ENCODE measurements at regions not wholly inside any gene's neighbourhood (a gene's known extent, or its start where the extent isn't known, plus 50 kb on each side); places are given as distances from the start of the nearest gene placed in this dataset.
A peak's percentile ranks its signal among the peaks of the same experiment; 100 is the strongest.

- intact Hi-C loops (cut with DNase I) = no loop called here
- TF ChIP-seq POLR2A (IDR thresholded peaks at IDR 0.05) (no peak), CTCF (IDR thresholded peaks at IDR 0.05) (no peak)
- Histone ChIP-seq H3K36me3 (replicated peaks in 1 of 2) (no peaks in the 10 kb centered on the region), H3K9me3 (replicated peaks in 1 of 3) (no peaks in the 10 kb centered on the region), H3K27ac (peak overlapping the region in 1 of 5 donors; percentile 58), H3K27me3 (no peaks in the 10 kb centered on the region), H3K4me3 (no peak overlapping the region), H3K4me1 (replicated peaks in 1 of 2) (peaks cover 0 to under 1% of the 10 kb centered on the region in 2 donors)
- DNase-seq = no peak
Measured at GRCh38 chr1:182211386-182211785, 149.9 kb upstream of the ZNF648 start.

- Histone ChIP-seq H3K4me1 (replicated peaks in 1 of 2) (peaks cover 0 to 9% of the 10 kb centered on the region in 2 donors), H3K27me3 (no peaks in the 10 kb centered on the region), H3K36me3 (replicated peaks in 1 of 2) (no peaks in the 10 kb centered on the region), H3K27ac (peak overlapping the region in 1 of 5 donors; percentile 58), H3K9me3 (replicated peaks in 1 of 3) (no peaks in the 10 kb centered on the region), H3K4me3 (no peak overlapping the region)
- 84 to 100% (median 91%) methylated on average over 1 of the region's 1 CpG for WGBS, 4 donors
- intact Hi-C loops (cut with DNase I) = no loop called here
- TF ChIP-seq POLR2A (IDR thresholded peaks at IDR 0.05) (no peak), CTCF (IDR thresholded peaks at IDR 0.05) (no peak)
- DNase-seq = no peak
Measured at GRCh38 chr1:182210417-182210816, 148.9 kb upstream of the ZNF648 start.

- H3K36me3 ChIP-seq (replicated peaks in 1 of 2) = no peaks in the 10 kb centered on the region
- peak overlapping the region in 4 of 5 donors; percentile 22 to 85 (median 38) for H3K27ac ChIP-seq
- no peak for DNase-seq
- no peak overlapping the region for H3K4me3 ChIP-seq
- TF ChIP-seq CTCF (IDR thresholded peaks at IDR 0.05) (no peak), POLR2A (IDR thresholded peaks at IDR 0.05) (no peak)
- no peaks in the 10 kb centered on the region for H3K9me3 ChIP-seq (replicated peaks in 1 of 3)
- H3K4me1 ChIP-seq (replicated peaks in 1 of 2) = peaks cover 0 to 9% of the 10 kb centered on the region in 2 donors
- 67 to 81% (median 73%) methylated on average over 4 of the region's 4 CpGs for WGBS, 4 donors
- intact Hi-C loops (cut with DNase I) = no loop called here
- H3K27me3 ChIP-seq = no peaks in the 10 kb centered on the region
Measured at GRCh38 chr1:182207300-182207699, 145.8 kb upstream of the ZNF648 start.

- no peak for TF ChIP-seq CTCF (IDR thresholded peaks at IDR 0.05)
- no peak for TF ChIP-seq POLR2A (IDR thresholded peaks at IDR 0.05)
- no peak overlapping the region for H3K4me3 ChIP-seq
- H3K27ac ChIP-seq = peak overlapping the region in 4 of 5 donors; percentile 20 to 85 (median 44)
- H3K36me3 ChIP-seq (replicated peaks in 1 of 2) = no peaks in the 10 kb centered on the region
- WGBS, 4 donors = 59 to 70% (median 64%) methylated on average over 4 of the region's 4 CpGs
- H3K4me1 ChIP-seq (replicated peaks in 1 of 2) = peaks cover 0 to 9% of the 10 kb centered on the region in 2 donors
- intact Hi-C loops (cut with DNase I) = no loop called here
- no peaks in the 10 kb centered on the region for H3K9me3 ChIP-seq (replicated peaks in 1 of 3)
- no peaks in the 10 kb centered on the region for H3K27me3 ChIP-seq
- DNase-seq = peak in 6 of 7 donors; percentile 29 to 79 (median 49)
Measured at GRCh38 chr1:182206626-182207239, 145.2 kb upstream of the ZNF648 start.
